HG02763 (cell line): ENCODE measurements at regions not wholly inside any gene's neighbourhood (a gene's known extent, or its start where the extent isn't known, plus 50 kb on each side); places are given as distances from the start of the nearest gene placed in this dataset.

Source experiments
- ATAC-seq: cut with Tn5 transposase; IDR thresholded peaks from one replicate; pipeline ENCODE4 v1.9.1; 2021; ENCODE audit warnings: mild to moderate bottlenecking, moderate library complexity; ENCODE audit not compliant: unreplicated experiment

- no peak for ATAC-seq
Observed at GRCh38 chr9:80952363-80952922, 736.9 kb downstream of the TLE1 start.

- no peak for ATAC-seq
Observed at GRCh38 chr9:80951675-80952074, 737.7 kb downstream of the TLE1 start.

DNA sequence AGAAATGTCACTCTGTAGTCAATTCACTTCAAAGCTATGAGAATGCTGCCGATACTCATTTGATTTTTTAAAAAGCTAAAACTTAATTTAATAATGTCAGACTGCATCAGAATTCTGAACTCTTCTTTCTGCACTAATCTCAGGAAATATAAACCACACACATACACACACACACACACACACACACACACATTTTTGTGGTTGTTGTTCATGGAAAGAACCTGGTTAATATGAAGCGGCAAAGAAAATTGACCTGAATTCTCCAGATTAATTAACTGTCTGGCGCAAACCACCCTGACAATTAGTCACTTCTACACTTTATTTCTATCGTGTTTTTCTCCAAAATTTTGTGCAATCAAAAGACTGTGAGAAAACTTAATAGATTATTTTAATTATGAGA lies 740.5 kb downstream of the TLE1 start:
- no peak for ATAC-seq

- no peak for ATAC-seq
Observed at GRCh38 chr9:80948066-80948465, 741.3 kb downstream of the TLE1 start.

GRCh38 chr9:80946496-80947170 lies 742.7 kb downstream of the TLE1 start:
- ATAC-seq = no peak

DNA sequence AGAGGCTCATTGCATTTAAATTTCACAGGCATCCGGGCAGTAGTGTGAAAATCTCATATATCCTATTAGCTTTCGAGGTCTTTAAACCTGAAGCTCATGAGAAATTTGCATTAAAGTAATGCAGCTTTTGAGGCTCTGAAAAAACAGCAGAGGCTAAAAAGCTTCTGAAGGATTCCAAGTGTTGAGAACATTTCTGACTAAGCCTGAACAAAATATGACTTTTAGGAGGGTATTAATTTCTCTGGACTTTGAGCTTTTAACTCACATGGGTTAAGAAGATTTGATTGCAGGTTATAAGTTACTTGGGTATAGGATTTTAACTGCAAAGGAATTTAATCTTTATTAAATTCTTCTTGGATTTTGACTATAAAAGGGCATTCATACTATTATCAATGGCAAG lies 743.9 kb downstream of the TLE1 start:
- ATAC-seq = no peak

DNA sequence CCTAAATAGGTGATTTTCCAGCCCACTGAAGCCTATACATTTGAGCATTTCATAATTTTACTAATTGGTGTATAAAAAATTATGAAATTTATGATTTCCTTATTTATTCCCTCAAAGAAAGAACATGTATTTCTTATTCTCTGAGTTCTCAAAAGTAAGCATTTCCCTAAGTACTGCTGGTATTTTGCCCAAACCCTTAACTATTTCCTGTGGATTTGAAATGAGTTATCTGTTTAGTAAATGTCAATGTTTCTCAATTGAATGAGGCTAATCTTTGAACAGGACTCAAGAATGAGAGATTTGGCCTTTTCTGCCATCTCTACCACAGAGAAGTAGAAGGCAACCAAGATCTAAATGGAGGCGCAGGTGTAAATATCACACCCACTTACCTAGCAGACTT lies 751.7 kb downstream of the TLE1 start:
- no peak for ATAC-seq

DNA sequence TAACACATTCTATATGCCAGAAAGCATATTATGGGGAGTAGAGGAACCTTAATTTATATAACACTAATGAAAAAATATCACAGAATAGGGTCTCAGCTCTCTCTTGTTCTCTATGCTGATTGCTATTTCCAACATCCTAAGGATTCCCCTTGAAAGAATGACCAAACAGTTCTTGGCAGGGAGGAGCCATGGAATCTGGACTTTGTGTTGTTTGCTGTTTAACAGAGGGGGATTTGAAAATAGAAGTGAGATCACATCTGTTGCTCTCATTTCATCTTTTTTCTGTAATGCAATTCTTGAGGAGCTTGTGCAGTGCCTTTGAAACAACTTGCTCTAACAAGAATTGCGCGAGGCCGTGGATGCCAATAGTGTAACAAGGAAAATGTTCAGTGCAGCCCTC lies 755.3 kb downstream of the TLE1 start:
- ATAC-seq = no peak

DNA sequence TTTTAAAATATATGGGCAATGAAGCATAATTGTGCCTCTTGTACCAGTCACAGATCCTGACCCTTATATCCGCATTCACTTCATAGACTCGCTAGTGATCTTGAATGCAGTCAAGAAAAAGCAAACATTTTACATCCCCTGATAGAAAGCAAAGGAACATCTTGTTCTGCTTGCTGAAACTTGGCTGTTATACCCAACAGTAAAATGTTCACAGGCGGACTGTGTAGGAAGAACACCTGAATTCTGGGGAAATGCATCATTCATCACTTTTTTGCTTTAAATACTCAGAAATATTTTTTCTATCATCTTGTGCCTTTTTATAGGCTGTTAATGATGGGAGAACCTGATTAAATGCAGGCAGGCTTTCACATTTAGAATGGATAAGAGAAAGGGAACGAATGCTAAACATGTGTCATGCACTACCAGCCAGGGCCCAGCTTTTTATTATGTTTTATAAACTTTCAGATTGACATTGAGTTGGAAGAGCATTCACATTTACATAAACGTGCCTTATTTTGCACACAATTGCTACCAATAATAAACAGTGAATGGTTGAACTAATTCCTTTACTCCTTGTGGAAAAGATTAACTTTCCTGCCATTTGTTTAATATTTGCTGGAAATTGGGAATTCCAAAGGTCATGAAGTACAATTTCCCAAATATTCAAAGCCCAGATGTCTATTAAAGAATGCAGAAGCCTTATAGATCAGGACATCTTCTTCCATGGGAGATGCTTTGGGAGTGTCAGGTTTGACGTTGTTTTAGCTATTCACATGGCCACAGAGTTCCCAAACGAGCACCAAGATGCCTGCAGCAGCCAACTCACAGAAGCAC lies 756.2 kb downstream of the TLE1 start:
- ATAC-seq = no peak

DNA sequence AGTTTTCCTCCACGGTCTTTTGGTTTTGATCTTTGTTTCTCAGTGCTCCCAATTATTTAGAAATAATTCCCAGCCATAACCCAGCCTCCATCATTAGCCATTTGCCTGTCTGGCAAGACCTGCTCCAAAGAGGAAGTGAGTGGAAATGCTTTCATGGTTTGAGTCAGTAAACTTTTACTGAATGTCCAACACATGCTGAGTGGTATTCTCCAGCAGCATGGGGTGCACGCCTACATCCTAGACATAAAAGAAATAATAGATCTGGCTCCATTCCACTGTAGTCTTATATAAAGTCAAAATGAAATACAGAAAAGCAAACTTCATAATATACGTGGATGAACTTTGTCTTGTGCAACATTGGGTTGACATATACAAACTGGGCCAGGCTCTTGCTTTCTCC lies 757.2 kb downstream of the TLE1 start:
- ATAC-seq = no peak

GRCh38 chr9:80931163-80931562 lies 758.2 kb downstream of the TLE1 start:
- ATAC-seq = no peak

DNA sequence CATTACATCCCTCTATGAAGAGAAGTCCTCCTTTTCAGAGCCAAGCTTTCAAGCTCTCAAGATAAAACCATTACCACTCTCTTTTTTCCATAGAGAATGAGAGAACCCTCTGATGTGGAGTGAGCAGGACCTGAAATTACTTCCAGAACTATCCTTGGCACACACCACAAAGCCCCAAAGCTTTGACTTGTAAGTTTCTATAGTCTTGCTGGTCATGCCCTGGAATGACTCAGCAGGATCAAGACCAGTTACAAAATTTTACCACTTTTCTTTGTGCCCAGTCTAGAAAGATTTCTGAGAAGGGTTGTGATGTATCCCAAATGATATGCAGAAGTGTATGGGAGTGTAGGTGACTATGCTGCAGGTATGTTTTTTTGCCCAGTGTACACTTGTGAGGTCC lies 760.6 kb downstream of the TLE1 start:
- ATAC-seq = no peak

GRCh38 chr9:80926611-80927010 lies 762.7 kb downstream of the TLE1 start:
- no peak for ATAC-seq

DNA sequence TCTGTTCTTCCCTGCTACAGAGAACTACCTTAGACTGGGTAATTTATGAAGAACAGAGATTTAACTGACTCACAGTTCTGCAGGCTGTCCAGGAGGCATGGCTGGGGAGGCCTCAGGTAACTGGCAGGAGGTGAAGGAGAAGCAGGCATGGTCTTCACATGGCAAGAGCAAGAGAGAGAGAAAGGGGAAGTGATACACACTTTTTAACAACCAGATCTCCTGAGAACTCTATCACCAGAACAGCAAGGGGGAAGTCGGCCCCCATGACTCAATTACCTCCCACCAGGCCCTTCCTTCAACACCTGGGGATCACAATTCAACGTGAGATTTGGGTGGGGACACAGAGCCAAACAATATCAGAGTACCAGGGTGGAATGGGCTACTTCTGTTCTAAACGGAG lies 766.8 kb downstream of the TLE1 start:
- ATAC-seq = no peak

GRCh38 chr9:80906728-80907127 lies 782.6 kb downstream of the TLE1 start:
- ATAC-seq = no peak

DNA sequence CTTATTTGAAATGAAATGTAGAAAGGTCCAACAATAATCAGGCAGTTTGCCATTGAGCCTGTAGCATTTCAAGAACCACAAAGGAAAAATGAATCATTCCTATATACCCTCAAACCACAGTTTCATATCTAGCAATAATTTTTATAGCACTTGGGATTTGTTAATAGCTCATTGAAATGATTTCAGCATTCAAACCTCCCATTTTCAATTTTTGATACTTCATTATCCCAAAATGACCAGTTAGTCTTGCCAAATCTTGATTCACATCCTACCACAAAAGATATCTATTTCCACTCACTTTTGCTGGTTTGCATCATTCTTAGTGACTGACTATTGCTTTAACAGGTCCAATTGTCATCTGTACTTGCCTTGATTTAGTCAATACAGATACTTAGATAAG lies 790.1 kb downstream of the TLE1 start:
- ATAC-seq = no peak

GRCh38 chr9:80893190-80893589 lies 796.2 kb downstream of the TLE1 start:
- no peak for ATAC-seq

GRCh38 chr9:80892703-80893102 lies 796.6 kb downstream of the TLE1 start:
- no peak for ATAC-seq

- no peak for ATAC-seq
Observed at GRCh38 chr9:80890124-80890523, 799.2 kb downstream of the TLE1 start.

GRCh38 chr9:80885894-80886293 lies 803.5 kb downstream of the TLE1 start:
- ATAC-seq = no peak

- no peak for ATAC-seq
Observed at GRCh38 chr9:80883826-80884579, 805.3 kb downstream of the TLE1 start.
